IMR-90 (cell line): ENCODE measurements at regions not wholly inside any gene's neighbourhood (a gene's known extent, or its start where the extent isn't known, plus 50 kb on each side); places are given as distances from the start of the nearest gene placed in this dataset.

Experiments used
- ATAC-seq: fragments of 200-7000 bp; cut with Tn5 transposase; 2 replicates; pipeline ENCODE4 v1.9.1; 2020; ENCODE audit warnings: low read depth, mild to moderate bottlenecking, moderate library complexity
- BruUV-seq: library from RNA; stranded (reverse); fragments of 400-500 nt; replicated peaks from 2 replicates; lab custom pipeline; 2021; lab: Mats Ljungman, UMichigan
- CTCF ChIA-PET: fragments of 300-600 bp; formaldehyde crosslinking; extraction: SDS; loops from one replicate; lab custom pipeline; 2021; ENCODE audit warnings: antibody characterized with exemption; lab: Yijun Ruan, JAX
- POLR2A ChIA-PET: fragments of 300-600 bp; sonication (Branson Sonifier 250); formaldehyde crosslinking; loops from one replicate; lab custom pipeline; 2022; ENCODE audit warnings: antibody characterized with exemption; ENCODE audit not compliant: unreplicated experiment; lab: Charles Lee
- DNase-seq: peaks from one replicate; pipeline ENCODE4 v3.0.0; 2013
- H2AFZ ChIP-seq: replicated peaks from 2 replicates; pipeline ENCODE3; 2013; ENCODE audit warnings: low read length, mild to moderate bottlenecking; ENCODE audit not compliant: poor library complexity
- H2AK5ac ChIP-seq: 2 replicates; pipeline ENCODE4 v1.6.1; 2013; ENCODE audit warnings: low read depth, low read length, inconsistent platforms
- H2AK9ac ChIP-seq: replicated peaks from 2 replicates; pipeline ENCODE3; 2013; ENCODE audit warnings: mild to moderate bottlenecking, low read depth, low read length, moderate library complexity; ENCODE audit not compliant: poor library complexity
- H2BK120ac ChIP-seq: 2 replicates; pipeline ENCODE4 v1.6.1; 2013; ENCODE audit warnings: low read depth, low read length, inconsistent platforms
- H2BK15ac ChIP-seq: 3 replicates; pipeline ENCODE4 v1.6.1; 2013; ENCODE audit warnings: low read depth, low read length, inconsistent platforms
- H2BK20ac ChIP-seq: 2 replicates; pipeline ENCODE4 v1.6.1; 2013; ENCODE audit warnings: low read depth, mild to moderate bottlenecking, inconsistent platforms, low read length, moderate library complexity
- H2BK5ac ChIP-seq: 2 replicates; pipeline ENCODE4 v1.6.1; 2013; ENCODE audit warnings: mild to moderate bottlenecking, low read depth, low read length, inconsistent platforms; ENCODE audit not compliant: poor library complexity, severe bottlenecking
- H3K14ac ChIP-seq: replicated peaks from 2 replicates; pipeline ENCODE4 v1.6.1; 2013; ENCODE audit warnings: low read depth, low read length, inconsistent platforms
- H3K18ac ChIP-seq: 2 replicates; pipeline ENCODE4 v1.6.1; 2013; ENCODE audit warnings: low read depth, low read length, control low read depth
- H3K23ac ChIP-seq: 2 replicates; pipeline ENCODE4 v1.6.1; 2013; ENCODE audit warnings: low read depth, low read length, inconsistent platforms
- H3K27ac ChIP-seq: 2 replicates; pipeline ENCODE4 v1.5.1; 2013; ENCODE audit warnings: mild to moderate bottlenecking, control low read depth, low read length; ENCODE audit not compliant: insufficient read depth
- H3K27me3 ChIP-seq: 2 replicates; pipeline ENCODE4 v1.6.1; 2013; ENCODE audit warnings: low read length; ENCODE audit not compliant: control insufficient read depth, insufficient read depth
- H3K36me3 ChIP-seq: 2 replicates; pipeline ENCODE4 v1.6.1; 2013; ENCODE audit warnings: low read length, mixed read lengths; ENCODE audit not compliant: control insufficient read depth, insufficient read depth
- H3K4ac ChIP-seq: 2 replicates; pipeline ENCODE4 v1.6.1; 2013; ENCODE audit warnings: low read depth, low read length, inconsistent platforms
- H3K4me1 ChIP-seq: 2 replicates; pipeline ENCODE4 v1.6.1; 2013; ENCODE audit warnings: low read length, mixed read lengths; ENCODE audit not compliant: control insufficient read depth, insufficient read depth
- H3K4me2 ChIP-seq: 2 replicates; pipeline ENCODE4 v1.6.1; 2013; ENCODE audit warnings: low read depth, mild to moderate bottlenecking, control low read depth, low read length, moderate library complexity
- H3K4me3 ChIP-seq: 2 replicates; pipeline ENCODE4 v1.5.1; 2013; ENCODE audit warnings: low read depth, mild to moderate bottlenecking, control low read depth, low read length, moderate library complexity; ENCODE audit not compliant: insufficient read depth
- H3K56ac ChIP-seq: 2 replicates; pipeline ENCODE4 v1.6.1; 2013; ENCODE audit warnings: low read length, inconsistent platforms; ENCODE audit not compliant: insufficient read depth; ENCODE audit errors: extremely low read depth
- H3K79me1 ChIP-seq, 2 experiments: 2 replicates each; pipeline ENCODE4 v1.6.1; 2013; ENCODE audit warnings: low read length in 2 of 2, inconsistent platforms in 1 of 2, low read depth in 1 of 2
- H3K9ac ChIP-seq: 2 replicates; pipeline ENCODE4 v1.6.1; 2013; ENCODE audit warnings: low read depth, low read length, control low read depth
- H3K9me1 ChIP-seq: 2 replicates; pipeline ENCODE4 v1.6.1; 2013; ENCODE audit warnings: low read length, inconsistent platforms; ENCODE audit not compliant: insufficient read depth
- H3K9me3 ChIP-seq: 2 replicates; pipeline ENCODE4 v1.6.1; 2013; ENCODE audit warnings: low read length; ENCODE audit not compliant: control insufficient read depth, insufficient read depth
- H4K20me1 ChIP-seq: 2 replicates; pipeline ENCODE4 v1.6.1; 2013; ENCODE audit warnings: low read length, inconsistent platforms; ENCODE audit not compliant: insufficient read depth
- H4K5ac ChIP-seq: 2 replicates; pipeline ENCODE4 v1.6.1; 2013; ENCODE audit warnings: mild to moderate bottlenecking, low read depth, low read length, control low read depth
- H4K8ac ChIP-seq, 2 experiments: 2 replicates each; pipeline ENCODE4 v1.6.1; 2013; ENCODE audit warnings: low read depth in 2 of 2, low read length in 2 of 2, control low read depth in 1 of 2, inconsistent platforms in 1 of 2
- H4K91ac ChIP-seq: 2 replicates; pipeline ENCODE4 v1.6.1; 2013; ENCODE audit warnings: low read depth, low read length, inconsistent platforms; ENCODE audit not compliant: insufficient read depth
- CHD1 ChIP-seq: IDR thresholded peaks from 2 replicates; pipeline ENCODE4 v1.6.1; 2012; ENCODE audit warnings: low read depth, low read length, improper control_type of control experiment
- MAFK ChIP-seq: IDR thresholded peaks from 2 replicates; pipeline ENCODE4 v1.6.1; 2012; ENCODE audit warnings: low read depth, low read length, improper control_type of control experiment
- MXI1 ChIP-seq: IDR thresholded peaks from 2 replicates; pipeline ENCODE4 v1.6.1; 2012; ENCODE audit warnings: low read depth, mild to moderate bottlenecking, low read length, moderate library complexity, borderline replicate concordance
- NFE2L2 ChIP-seq: fragments of 150-350 bp; IDR thresholded peaks from 2 replicates; pipeline ENCODE4 v1.6.1; 2016; ENCODE audit warnings: low read depth, mild to moderate bottlenecking, low read length
- RAD21 ChIP-seq: IDR thresholded peaks from 2 replicates; pipeline ENCODE4 v1.6.1; 2012; ENCODE audit warnings: low read length, improper control_type of control experiment
- RCOR1 ChIP-seq: IDR thresholded peaks from 2 replicates; pipeline ENCODE4 v1.6.1; 2012; ENCODE audit warnings: mild to moderate bottlenecking, low read length, improper control_type of control experiment; ENCODE audit not compliant: insufficient replicate concordance
- RFX5 ChIP-seq: IDR thresholded peaks from 2 replicates; pipeline ENCODE4 v1.8.0; 2012; ENCODE audit warnings: low read depth, mild to moderate bottlenecking, low read length, moderate library complexity
- SMC3 ChIP-seq: fragments of 150-350 bp; IDR thresholded peaks from 2 replicates; pipeline ENCODE4 v1.6.1; 2016; ENCODE audit warnings: low read depth, mild to moderate bottlenecking, antibody characterized with exemption, low read length, moderate library complexity
- WGBS, 2 experiments: methylation state at CpG; one replicate each; pipeline versions ENCODE4 v1.1.5 to v1.1.7; 2013; ENCODE audit warnings: missing lambda C conversion rate in 2 of 2; ENCODE audit not compliant: insufficient read length in 1 of 2; ENCODE audit errors: extremely low coverage in 2 of 2; 5-methylcytosine and 5-hydroxymethylcytosine counted together
- dilution Hi-C: fragments of 300-500 bp; cut with HindIII; formaldehyde crosslinking; loops from one replicate; pipeline ENCODE4 v1.14.3; 2018; ENCODE audit warnings: low sequenced_read_pairs; ENCODE audit not compliant: unreplicated experiment
- in situ Hi-C: fragments of 300-500 bp; cut with MboI; formaldehyde crosslinking; loops from 3 replicates; pipeline ENCODE4 v1.14.3; 2019; ENCODE audit warnings: low sequenced_read_pairs, inconsistent platforms, mixed read lengths
- intact Hi-C: fragments of 100-400 bp; cut with micrococcal nuclease; formaldehyde crosslinking; loops from 2 replicates; pipeline ENCODE4 v1.10.0; 2022
- TF ChIP-seq, protein P1 (sequence below): fragments of 150-350 bp; IDR thresholded peaks from 2 replicates; pipeline ENCODE4 v1.6.1; 2016; ENCODE audit warnings: low read depth, mild to moderate bottlenecking, low read length, moderate library complexity, borderline replicate concordance
- TF ChIP-seq, protein P2 (sequence below): conservative IDR thresholded peaks from 2 replicates; pipeline ENCODE4 v1.5.1; 2012; ENCODE audit warnings: mild to moderate bottlenecking, low read depth, low read length, improper control_type of control experiment
- TF ChIP-seq, protein P3 (sequence below): fragments of 150-350 bp; IDR thresholded peaks from 2 replicates; pipeline ENCODE4 v1.6.1; 2017; ENCODE audit warnings: mild to moderate bottlenecking, antibody characterized with exemption, low read length, low read depth

DNA sequence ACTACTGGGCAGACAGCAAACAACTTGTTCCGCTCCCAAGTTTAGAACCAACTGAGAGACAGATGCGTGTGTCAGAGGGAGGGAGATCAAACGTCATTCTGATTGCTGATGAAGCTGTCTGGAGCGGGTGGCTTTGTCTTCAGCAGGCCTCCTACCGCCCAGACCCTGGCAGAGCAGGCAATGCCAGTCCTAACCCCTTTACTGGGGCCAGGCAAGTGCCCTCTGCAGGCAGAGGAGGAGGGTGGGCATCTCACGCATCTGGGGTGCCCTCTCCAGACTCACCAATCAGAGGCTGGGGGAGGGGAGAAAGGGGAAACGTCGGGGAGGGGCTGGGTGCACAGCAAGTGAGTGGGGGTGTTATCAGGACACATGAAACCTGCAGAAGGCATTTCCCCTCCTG lies 126.6 kb downstream of the ACTL8 start:
- Histone ChIP-seq H3K14ac (no peak overlapping the region), H2BK20ac (no peak overlapping the region), H3K18ac (no peak overlapping the region), H2AFZ (no peak overlapping the region), H3K27ac (no peak overlapping the region), H3K4me2 (no peak overlapping the region), H4K8ac (0 out of 4 replicates have a peak overlapping the region, but pooled peaks of 1 of the 2 experiments have one; percentile 13), H4K20me1 (no peaks in the 10 kb centered on the region), H2AK5ac (no peak overlapping the region), H2BK120ac (no peak overlapping the region), H2AK9ac (no peak overlapping the region), H3K4me1 (peaks cover 13% of the 10 kb centered on the region), H3K4ac (no peak overlapping the region), H2BK5ac (no peak overlapping the region), H2BK15ac (no peak overlapping the region), H4K5ac (no peak overlapping the region), H3K9me3 (no peaks in the 10 kb centered on the region), H3K36me3 (no peaks in the 10 kb centered on the region), H3K4me3 (no peak overlapping the region), H3K79me1 (no peaks in the 10 kb centered on the region), H3K23ac (no peak overlapping the region), H3K9ac (no peak overlapping the region), H3K9me1 (peaks cover 10% of the 10 kb centered on the region), H3K27me3 (peaks cover 3% of the 10 kb centered on the region; the same call in 1 of the 2 replicates), H3K56ac (no peak overlapping the region), H4K91ac (peak overlapping the region; percentile 4; the same call in 1 of the 2 replicates)
- dilution Hi-C loops (no loop called here), in situ Hi-C loops (no loop called here), intact Hi-C loops (no loop called here)
- no peak for ATAC-seq
- no TSS peak for BruUV-seq
- POLR2A ChIA-PET: no interaction called here
- CTCF ChIA-PET: no interaction called here
- WGBS, 2 experiments: no CpG with 5 or more reads among the region's 8 CpGs
- DNase-seq: no peak
- TF ChIP-seq NFE2L2 (no peak), MAFK (no peak), RAD21 (no peak), SMC3 (no peak), CHD1 (no peak), RFX5 (no peak), MXI1 (no peak), RCOR1 (no peak)
- TF ChIP-seq, protein P1, sequence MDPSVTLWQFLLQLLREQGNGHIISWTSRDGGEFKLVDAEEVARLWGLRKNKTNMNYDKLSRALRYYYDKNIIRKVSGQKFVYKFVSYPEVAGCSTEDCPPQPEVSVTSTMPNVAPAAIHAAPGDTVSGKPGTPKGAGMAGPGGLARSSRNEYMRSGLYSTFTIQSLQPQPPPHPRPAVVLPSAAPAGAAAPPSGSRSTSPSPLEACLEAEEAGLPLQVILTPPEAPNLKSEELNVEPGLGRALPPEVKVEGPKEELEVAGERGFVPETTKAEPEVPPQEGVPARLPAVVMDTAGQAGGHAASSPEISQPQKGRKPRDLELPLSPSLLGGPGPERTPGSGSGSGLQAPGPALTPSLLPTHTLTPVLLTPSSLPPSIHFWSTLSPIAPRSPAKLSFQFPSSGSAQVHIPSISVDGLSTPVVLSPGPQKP: no peak
- TF ChIP-seq, protein P2, sequence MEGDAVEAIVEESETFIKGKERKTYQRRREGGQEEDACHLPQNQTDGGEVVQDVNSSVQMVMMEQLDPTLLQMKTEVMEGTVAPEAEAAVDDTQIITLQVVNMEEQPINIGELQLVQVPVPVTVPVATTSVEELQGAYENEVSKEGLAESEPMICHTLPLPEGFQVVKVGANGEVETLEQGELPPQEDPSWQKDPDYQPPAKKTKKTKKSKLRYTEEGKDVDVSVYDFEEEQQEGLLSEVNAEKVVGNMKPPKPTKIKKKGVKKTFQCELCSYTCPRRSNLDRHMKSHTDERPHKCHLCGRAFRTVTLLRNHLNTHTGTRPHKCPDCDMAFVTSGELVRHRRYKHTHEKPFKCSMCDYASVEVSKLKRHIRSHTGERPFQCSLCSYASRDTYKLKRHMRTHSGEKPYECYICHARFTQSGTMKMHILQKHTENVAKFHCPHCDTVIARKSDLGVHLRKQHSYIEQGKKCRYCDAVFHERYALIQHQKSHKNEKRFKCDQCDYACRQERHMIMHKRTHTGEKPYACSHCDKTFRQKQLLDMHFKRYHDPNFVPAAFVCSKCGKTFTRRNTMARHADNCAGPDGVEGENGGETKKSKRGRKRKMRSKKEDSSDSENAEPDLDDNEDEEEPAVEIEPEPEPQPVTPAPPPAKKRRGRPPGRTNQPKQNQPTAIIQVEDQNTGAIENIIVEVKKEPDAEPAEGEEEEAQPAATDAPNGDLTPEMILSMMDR: no peak
- TF ChIP-seq, protein P3, sequence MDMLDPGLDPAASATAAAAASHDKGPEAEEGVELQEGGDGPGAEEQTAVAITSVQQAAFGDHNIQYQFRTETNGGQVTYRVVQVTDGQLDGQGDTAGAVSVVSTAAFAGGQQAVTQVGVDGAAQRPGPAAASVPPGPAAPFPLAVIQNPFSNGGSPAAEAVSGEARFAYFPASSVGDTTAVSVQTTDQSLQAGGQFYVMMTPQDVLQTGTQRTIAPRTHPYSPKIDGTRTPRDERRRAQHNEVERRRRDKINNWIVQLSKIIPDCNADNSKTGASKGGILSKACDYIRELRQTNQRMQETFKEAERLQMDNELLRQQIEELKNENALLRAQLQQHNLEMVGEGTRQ: no peak
